SK-N-SH (cell line): ENCODE measurements at regions not wholly inside any gene's neighbourhood (a gene's known extent, or its start where the extent isn't known, plus 50 kb on each side); places are given as distances from the start of the nearest gene placed in this dataset.

Source experiments
- CTCF ChIA-PET: fragments of 300-600, 350-600 bp; formaldehyde crosslinking; extraction: SDS; loops from one replicate; lab custom pipeline; 2021; lab: Yijun Ruan, JAX
- POLR2A ChIA-PET: fragments of 350-600 bp; sonication (Branson Sonifier 250); formaldehyde crosslinking; extraction: SDS; loops from one replicate; lab custom pipeline; 2020; ENCODE audit warnings: antibody characterized with exemption, inconsistent platforms; lab: Yijun Ruan, JAX
- DNase-seq: peaks from one replicate; pipeline ENCODE4 v3.0.0; 2012
- H2AFZ ChIP-seq: fragments of 200-600 bp; sonication (generic); 2 replicates; pipeline ENCODE4 v1.8.1; 2016; ENCODE audit warnings: antibody characterized with exemption, mild to moderate bottlenecking, low read depth
- H3F3A ChIP-seq: fragments of 200-600 bp; sonication (generic); replicated peaks from 2 replicates; pipeline ENCODE3; 2016; ENCODE audit warnings: antibody characterized with exemption, mild to moderate bottlenecking; ENCODE audit not compliant: insufficient read depth
- H3K27ac ChIP-seq, 2 experiments: fragments of 200-500 bp in 1 of 2; fragments of 200-600 bp in 1 of 2; sonication (Bioruptor generic) in 1 of 2; sonication (generic), shearing (Covaris generic) in 1 of 2; 2 replicates each; pipeline versions ENCODE4 v1.5.1 to v1.6.1; 2014 to 2016; ENCODE audit warnings: low read depth in 2 of 2, inconsistent platforms in 1 of 2, low read length in 1 of 2, mild to moderate bottlenecking in 1 of 2, mixed read lengths in 1 of 2
- H3K27me3 ChIP-seq: fragments of 200-600 bp; sonication (generic), shearing (Covaris generic); 2 replicates; pipeline ENCODE4 v1.6.1; 2016; ENCODE audit warnings: mixed run types; ENCODE audit not compliant: insufficient read depth
- H3K36me3 ChIP-seq, 2 experiments: fragments of 200-500 bp in 1 of 2; fragments of 200-600 bp in 1 of 2; sonication (Bioruptor generic) in 1 of 2; sonication (generic) in 1 of 2; replicated peaks in 1 of 2; 2 replicates each; pipeline versions ENCODE3 to v1.5.1; 2014 to 2016; ENCODE audit warnings: low read length in 1 of 2, mild to moderate bottlenecking in 1 of 2; ENCODE audit not compliant: insufficient read depth in 2 of 2, control insufficient read depth in 1 of 2
- H3K4me1 ChIP-seq, 2 experiments: fragments of 200-500 bp in 1 of 2; fragments of 200-600 bp in 1 of 2; sonication (Bioruptor generic) in 1 of 2; sonication (generic), shearing (Covaris generic) in 1 of 2; 2 replicates each; pipeline versions ENCODE4 v1.5.1 to v1.6.1; 2014 to 2016; ENCODE audit warnings: low read depth in 1 of 2, low read length in 1 of 2, mixed run types in 1 of 2; ENCODE audit not compliant: insufficient read depth in 2 of 2, control insufficient read depth in 1 of 2
- H3K4me2 ChIP-seq: fragments of 200-600 bp; sonication (generic), shearing (Covaris generic); 2 replicates; pipeline ENCODE4 v1.6.1; 2017; ENCODE audit warnings: mixed run types
- H3K4me3 ChIP-seq, 2 experiments: fragments of 200-500 bp in 1 of 2; fragments of 200-600 bp in 1 of 2; sonication (Bioruptor generic) in 1 of 2; sonication (generic), shearing (Covaris generic) in 1 of 2; 2 replicates each; pipeline versions ENCODE4 v1.5.1 to v1.8.1; 2014 to 2016; ENCODE audit warnings: low read depth in 2 of 2, inconsistent platforms in 1 of 2, low read length in 1 of 2, mild to moderate bottlenecking in 1 of 2, mixed read lengths in 1 of 2, moderate library complexity in 1 of 2
- H3K79me2 ChIP-seq: fragments of 200-600 bp; sonication (generic); 2 replicates; pipeline ENCODE4 v1.8.1; 2017; ENCODE audit warnings: mild to moderate bottlenecking; ENCODE audit not compliant: insufficient read depth
- H3K9ac ChIP-seq: fragments of 200-600 bp; sonication (generic); 2 replicates; pipeline ENCODE4 v1.6.1; 2017; ENCODE audit warnings: mixed run types
- H3K9me2 ChIP-seq: fragments of 200-600 bp; sonication (generic); 2 replicates; pipeline ENCODE4 v1.6.1; 2017; ENCODE audit warnings: mixed run types
- H3K9me3 ChIP-seq: fragments of 200-600 bp; sonication (generic); 2 replicates; pipeline ENCODE4 v1.6.1; 2017; ENCODE audit warnings: mixed run types, mild to moderate bottlenecking, moderate library complexity
- H4K20me1 ChIP-seq: fragments of 200-600 bp; sonication (generic); 2 replicates; pipeline ENCODE4 v1.6.1; 2017; ENCODE audit warnings: mild to moderate bottlenecking, mixed run types; ENCODE audit not compliant: insufficient read depth
- CHD2 ChIP-seq: fragments of 150-350 bp; IDR thresholded peaks from 2 replicates; pipeline ENCODE4 v1.6.1; 2018; ENCODE audit warnings: low read length; ENCODE audit not compliant: partially characterized antibody
- EP300 ChIP-seq, 2 experiments: IDR thresholded peaks; 2 replicates each; pipeline versions ENCODE4 v1.4.0 to v1.6.1; 2012; ENCODE audit warnings: borderline replicate concordance in 1 of 2, low read depth in 1 of 2, low read length in 1 of 2
- EZH2phosphoT487 ChIP-seq: fragments of 200-600 bp; sonication (generic); IDR thresholded peaks from 2 replicates; pipeline ENCODE4 v1.6.1; 2017; ENCODE audit warnings: low read depth, mixed run types, mild to moderate bottlenecking, antibody characterized with exemption, moderate library complexity, borderline replicate concordance
- FOXJ3 ChIP-seq: sonication (generic); formaldehyde crosslinking; IDR thresholded peaks from 2 replicates; pipeline ENCODE4 v1.5.1; 2020; ENCODE audit warnings: mild to moderate bottlenecking, missing genetic modification reagents
- FOXM1 ChIP-seq: IDR thresholded peaks from 2 replicates; pipeline ENCODE4 v1.4.0; 2012; ENCODE audit warnings: low read depth, mild to moderate bottlenecking
- GATA2 ChIP-seq: sonication (generic); formaldehyde crosslinking; IDR thresholded peaks from 2 replicates; pipeline ENCODE4 v1.5.0; 2020; ENCODE audit warnings: mild to moderate bottlenecking, missing genetic modification reagents
- IRF3 ChIP-seq: fragments of 150-350 bp; IDR thresholded peaks from 2 replicates; pipeline ENCODE4 v1.6.1; 2016; ENCODE audit warnings: mild to moderate bottlenecking, low read depth, low read length
- JUND ChIP-seq: IDR thresholded peaks from 2 replicates; pipeline ENCODE4 v1.4.0; 2012
- MAX ChIP-seq: IDR thresholded peaks from 2 replicates; pipeline ENCODE4 v1.4.0; 2012; ENCODE audit warnings: low read depth
- MEF2A ChIP-seq: IDR thresholded peaks from 2 replicates; pipeline ENCODE4 v1.4.0; 2012; ENCODE audit warnings: low read depth, borderline replicate concordance
- MXI1 ChIP-seq: IDR thresholded peaks from 2 replicates; pipeline ENCODE4 v1.6.1; 2012; ENCODE audit warnings: mild to moderate bottlenecking, low read depth, low read length, improper control_type of control experiment
- NRF1 ChIP-seq: IDR thresholded peaks from 2 replicates; pipeline ENCODE4 v1.6.1; 2012; ENCODE audit warnings: low read depth, mild to moderate bottlenecking, low read length
- POLR2AphosphoS5 ChIP-seq: IDR thresholded peaks from 2 replicates; pipeline ENCODE4 v1.6.1; 2012; ENCODE audit warnings: low read depth, low read length
- RAD21 ChIP-seq: IDR thresholded peaks from 2 replicates; pipeline ENCODE4 v1.6.1; 2012; ENCODE audit warnings: mild to moderate bottlenecking, low read length
- RCOR1 ChIP-seq: fragments of 150-350 bp; IDR thresholded peaks from 2 replicates; pipeline ENCODE4 v1.6.1; 2017; ENCODE audit warnings: antibody characterized with exemption, low read length
- REST ChIP-seq: IDR thresholded peaks from 2 replicates; pipeline ENCODE4 v1.6.1; 2012; ENCODE audit warnings: mild to moderate bottlenecking, low read depth, low read length, moderate library complexity
- RXRA ChIP-seq: IDR thresholded peaks from 2 replicates; pipeline ENCODE4 v1.4.0; 2012; ENCODE audit warnings: low read depth, mild to moderate bottlenecking, borderline replicate concordance
- SIN3A ChIP-seq: IDR thresholded peaks from 2 replicates; pipeline ENCODE4 v1.6.1; 2012; ENCODE audit warnings: low read depth, mild to moderate bottlenecking, low read length, moderate library complexity, borderline replicate concordance
- TCF12 ChIP-seq: IDR thresholded peaks from 2 replicates; pipeline ENCODE4 v1.4.0; 2012
- USF2 ChIP-seq: fragments of 150-350 bp; IDR thresholded peaks from 2 replicates; pipeline ENCODE4 v1.6.1; 2017; ENCODE audit warnings: antibody characterized with exemption, low read length, low read depth, borderline replicate concordance

GRCh38 chr16:63067141-63067540 is 1030.9 kb upstream of the CDH8 start:
- Histone ChIP-seq H3K9me3 (no peaks in the 10 kb centered on the region), H3K27ac (no peak overlapping the region), H3K79me2 (no peaks in the 10 kb centered on the region), H2AFZ (no peak overlapping the region), H3F3A (no peaks in the 10 kb centered on the region), H4K20me1 (no peaks in the 10 kb centered on the region), H3K27me3 (no peaks in the 10 kb centered on the region), H3K4me1 (no peaks in the 10 kb centered on the region), H3K4me3 (no peak overlapping the region), H3K4me2 (no peak overlapping the region), H3K9ac (no peak overlapping the region), H3K36me3 (no peaks in the 10 kb centered on the region), H3K9me2 (no peaks in the 10 kb centered on the region)
- no peak for TF ChIP-seq CHD2
- TF ChIP-seq RXRA, result no peak
- no peak for TF ChIP-seq MAX
- TF ChIP-seq EP300 (IDR thresholded peaks at IDR 0.05; ENCODE audit: borderline replicate concordance in 1 of 2, low read depth in 1 of 2, low read length in 1 of 2), result no peak
- no peak for TF ChIP-seq FOXJ3
- TF ChIP-seq REST, result no peak
- TF ChIP-seq POLR2AphosphoS5, result no peak
- TF ChIP-seq EZH2phosphoT487, result no peak
- no peak for TF ChIP-seq NRF1
- no peak for TF ChIP-seq FOXM1
- no peak for TF ChIP-seq USF2
- TF ChIP-seq RCOR1, result no peak
- no peak for TF ChIP-seq MEF2A
- no peak for TF ChIP-seq TCF12
- TF ChIP-seq MXI1, result no peak
- TF ChIP-seq GATA2, result no peak
- TF ChIP-seq IRF3, result no peak
- TF ChIP-seq SIN3A, result no peak
- TF ChIP-seq JUND, result no peak
- no peak for TF ChIP-seq RAD21
- ChIA-PET POLR2A (no interaction called here), CTCF (no interaction called here)
- no peak for DNase-seq
